NCI-H2227 treated with DMSO at 0.1 percent for 48 hours (cell line): ENCODE measurements at regions not wholly inside any gene's neighbourhood (a gene's known extent, or its start where the extent isn't known, plus 50 kb on each side); places are given as distances from the start of the nearest gene placed in this dataset.
A peak's percentile ranks its signal among the peaks of the same experiment; 100 is the strongest.
"Not testable (repeated sequence)": the region's sequence is repeated elsewhere in the genome, so short reads cannot be mapped to it uniquely, and the experiment has no call there.

Experiments
- DNase-seq: peaks from one replicate; lab custom pipeline; 2025; lab: John Stamatoyannopoulos, UW

DNA sequence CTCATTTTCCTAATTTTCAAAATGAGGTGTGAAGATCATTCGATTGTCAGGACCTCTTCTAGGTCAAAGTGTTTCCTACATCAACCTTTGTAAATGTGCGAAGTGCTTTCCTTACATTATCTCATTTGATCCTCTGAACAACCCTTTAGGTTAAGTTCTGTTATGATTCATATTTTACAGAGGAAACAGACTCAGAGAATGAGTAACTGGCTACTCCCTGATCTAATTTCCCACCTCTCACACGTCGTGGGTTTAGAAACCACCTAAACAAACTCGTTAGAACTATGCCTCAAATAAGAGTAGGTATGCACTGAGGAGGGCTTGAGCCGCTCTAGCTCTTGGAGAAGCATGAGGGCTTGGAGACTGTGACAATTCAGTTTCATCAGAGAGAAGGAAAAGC, 148.6 kb downstream of the CD47 start:
- DNase-seq: no peak

DNA sequence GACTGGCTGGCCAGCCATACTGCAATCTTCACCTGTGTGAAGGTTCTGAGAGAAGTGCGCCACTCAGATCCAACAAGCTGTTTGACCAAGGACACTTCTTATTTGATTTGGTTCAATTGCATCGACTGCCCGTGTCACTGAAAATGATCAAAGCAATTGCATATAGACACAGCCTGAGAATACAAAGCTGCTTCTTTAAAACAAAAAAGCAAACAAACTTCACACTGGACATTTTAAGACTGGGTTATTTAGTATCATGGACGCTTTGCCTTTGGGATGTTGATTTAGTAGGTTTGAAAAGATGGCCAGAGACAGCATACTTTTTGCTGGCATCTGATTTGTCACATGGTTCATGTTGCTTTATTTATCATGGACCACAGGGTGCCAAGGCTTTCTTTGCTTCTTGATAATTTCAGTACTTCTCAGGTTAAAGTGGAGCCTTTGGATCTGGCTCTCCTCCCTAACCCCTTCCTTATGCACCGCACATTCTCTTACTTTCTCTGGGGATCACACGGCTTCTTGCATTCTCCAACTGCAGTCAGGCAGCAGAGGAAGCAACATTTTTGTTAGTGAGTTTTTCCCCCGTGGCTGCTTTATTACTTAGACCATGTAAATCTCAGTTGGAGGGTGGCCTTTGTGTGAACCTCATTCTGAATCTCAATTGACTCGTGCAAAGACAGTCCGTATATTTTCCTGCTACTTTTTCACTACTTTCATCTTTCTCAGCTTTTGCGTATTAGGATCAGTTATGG, 151.0 kb downstream of the CD47 start:
- DNase-seq: no peak

DNA sequence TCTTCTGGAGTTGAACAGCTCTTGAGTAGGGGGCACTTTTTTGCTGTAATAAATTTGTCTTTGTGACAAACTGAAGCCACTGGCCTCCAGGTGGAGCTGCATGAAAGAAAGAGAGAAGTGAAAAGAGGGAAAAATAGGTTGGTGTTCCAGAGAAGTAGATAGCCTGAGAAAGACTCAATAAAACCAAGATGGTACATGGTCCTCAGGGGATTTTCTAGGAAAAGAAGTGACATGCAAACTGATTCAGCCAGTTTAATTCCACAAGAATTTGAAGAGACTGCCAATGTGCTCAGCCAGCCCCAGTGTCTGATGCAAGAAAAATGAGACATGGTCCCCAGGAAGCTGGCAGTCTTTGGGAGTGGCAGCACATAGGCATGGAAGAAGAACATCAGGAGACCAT, 152.7 kb downstream of the CD47 start:
- DNase-seq: no peak

DNA sequence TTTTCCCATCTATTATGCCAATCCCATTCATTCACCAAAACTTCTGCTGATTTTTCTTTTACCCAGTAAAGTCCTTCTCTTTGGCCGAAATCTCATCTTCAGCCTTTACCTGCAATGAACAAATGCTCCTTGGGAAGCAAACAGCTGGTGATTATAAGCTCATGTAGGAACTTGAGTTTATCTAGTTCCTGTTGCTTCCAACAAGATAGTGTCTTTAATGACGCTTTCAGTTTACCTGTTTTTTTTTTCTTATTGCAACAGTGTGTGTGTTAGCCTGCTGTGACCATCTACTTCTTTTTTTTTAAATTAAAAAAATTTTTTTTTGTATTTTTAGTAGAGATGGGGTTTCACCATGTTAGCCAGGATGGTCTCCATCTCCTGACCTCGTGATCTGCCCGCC, 156.0 kb downstream of the CD47 start:
- DNase-seq: no peak

DNA sequence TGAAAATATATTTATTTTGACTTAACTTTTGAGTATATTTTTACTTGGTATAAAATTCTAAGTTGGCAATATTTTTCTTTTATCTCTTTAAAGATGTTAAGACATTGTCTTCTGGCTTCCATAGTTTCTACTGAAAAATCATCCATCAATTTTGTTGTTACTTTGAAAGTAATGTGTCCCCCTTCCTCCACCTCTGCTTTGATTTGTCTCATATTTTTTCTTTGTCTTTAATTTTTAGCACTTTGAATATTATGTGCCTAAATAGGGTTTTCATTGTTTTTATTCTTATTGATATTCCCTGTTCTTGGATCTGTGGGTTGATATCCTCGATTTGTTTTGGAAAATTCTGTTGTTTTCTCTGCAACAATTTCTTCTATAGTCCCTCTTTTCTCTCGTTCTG, 157.4 kb downstream of the CD47 start:
- DNase-seq: no peak

DNA sequence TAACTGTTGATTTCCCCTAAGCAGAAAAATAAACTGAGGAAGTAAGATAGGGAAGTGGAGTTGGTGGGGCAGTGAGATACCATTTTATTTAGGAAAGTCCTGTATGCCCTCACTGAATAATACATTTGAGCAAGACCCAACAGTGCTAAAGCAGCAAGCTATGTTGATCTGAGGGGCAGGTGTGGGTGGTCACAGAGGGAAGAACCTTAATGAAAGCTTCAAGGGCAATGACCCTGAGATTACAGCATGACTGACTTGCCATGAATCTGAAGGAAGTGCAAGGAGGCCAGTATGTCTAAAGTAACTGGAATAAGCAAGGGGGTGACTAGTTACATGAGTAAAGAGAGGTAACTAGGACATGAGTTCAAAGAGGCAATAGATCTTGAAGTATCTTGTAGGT, 159.5 kb downstream of the CD47 start:
- no peak for DNase-seq

DNA sequence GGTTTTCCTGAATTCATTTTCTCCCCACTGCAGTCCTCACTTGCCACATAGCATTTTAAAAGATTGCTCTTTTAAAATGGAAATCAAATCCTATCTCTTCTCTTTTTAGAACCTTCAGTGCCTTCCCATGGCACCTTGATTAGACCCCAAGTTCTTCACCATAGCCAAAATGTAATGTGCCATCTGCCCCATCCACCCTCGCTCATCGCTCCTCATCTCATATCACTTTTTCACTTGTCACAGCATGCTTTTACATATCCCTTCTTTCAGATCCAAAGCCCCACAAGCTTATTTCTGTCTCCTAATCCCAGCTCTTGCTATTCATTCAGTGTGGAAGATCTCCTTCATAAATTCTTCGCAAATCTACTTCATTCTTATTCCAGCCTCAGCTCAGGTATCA, 161.7 kb downstream of the CD47 start:
- DNase-seq: no peak

DNA sequence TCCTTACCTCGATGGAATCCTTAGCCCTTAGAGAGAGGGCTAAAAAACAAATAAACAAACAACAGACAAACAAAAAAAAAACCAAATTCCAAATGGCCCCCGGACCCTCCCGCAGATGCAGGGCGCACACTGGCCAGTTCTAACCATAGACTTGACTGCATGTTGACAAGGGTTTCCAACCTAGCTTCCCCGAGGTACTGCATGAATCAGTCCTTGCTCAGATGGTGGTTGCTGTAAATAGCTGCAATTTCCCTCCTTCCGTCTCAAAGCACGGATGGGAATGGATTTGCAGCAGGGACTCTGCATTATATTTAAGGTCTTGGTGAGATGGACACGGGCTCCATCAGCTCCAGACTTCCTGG, 162.8 kb downstream of the CD47 start:
- DNase-seq: peak; percentile 1

DNA sequence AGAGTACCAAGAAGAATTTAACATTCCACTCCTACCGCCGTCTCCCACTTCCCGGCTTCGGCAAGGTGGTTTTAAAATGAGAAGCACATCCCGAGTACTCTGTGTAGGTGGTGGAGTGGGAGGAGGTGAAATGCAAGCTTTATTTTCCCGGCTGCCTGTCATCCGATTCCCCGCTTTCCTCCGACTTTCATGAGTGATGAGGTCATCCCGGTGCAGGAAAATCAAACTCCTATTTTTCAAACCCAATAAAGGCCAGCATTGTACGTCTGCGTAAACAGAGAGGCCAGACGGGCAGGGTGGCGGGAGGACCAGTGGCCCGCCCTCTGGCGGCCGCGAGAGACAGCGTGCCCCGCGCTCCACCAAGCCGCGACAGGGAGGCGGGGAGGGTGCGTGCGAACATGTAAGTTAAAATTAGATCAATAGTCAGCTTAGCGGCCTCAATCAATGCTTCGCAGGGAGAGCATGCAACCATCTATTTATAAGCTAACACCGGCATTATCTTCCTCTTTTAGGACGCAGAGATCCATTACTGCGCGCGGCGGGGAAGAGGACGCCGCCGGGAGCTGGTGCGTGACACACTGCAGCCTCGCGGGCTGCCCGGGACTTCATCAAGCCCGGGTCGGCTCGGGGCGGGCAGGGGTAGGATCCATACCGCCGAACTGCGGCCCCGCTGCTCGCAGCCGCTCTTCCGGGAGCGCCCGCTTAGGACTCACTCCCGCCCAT, 163.3 kb downstream of the CD47 start:
- peak; percentile 20 for DNase-seq

DNA sequence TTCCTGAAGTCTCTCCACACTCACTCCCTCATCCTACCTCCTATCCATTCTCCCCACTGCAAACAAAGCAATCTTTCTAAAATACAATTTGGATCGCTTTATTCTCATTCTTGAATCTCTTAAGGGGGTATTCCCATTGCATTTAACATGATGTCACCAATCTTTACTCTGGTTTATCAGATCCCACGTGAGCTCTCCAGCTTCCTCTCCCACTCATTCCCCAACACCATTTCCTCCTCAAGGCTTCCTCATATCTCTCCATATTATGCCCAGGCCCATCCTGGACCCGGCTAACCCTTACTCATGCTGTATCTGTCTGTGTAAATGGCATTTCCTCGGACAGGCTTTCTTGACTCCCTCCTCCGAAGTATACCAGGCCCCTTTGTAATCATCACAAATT, 165.0 kb downstream of the CD47 start:
- no peak for DNase-seq

DNA sequence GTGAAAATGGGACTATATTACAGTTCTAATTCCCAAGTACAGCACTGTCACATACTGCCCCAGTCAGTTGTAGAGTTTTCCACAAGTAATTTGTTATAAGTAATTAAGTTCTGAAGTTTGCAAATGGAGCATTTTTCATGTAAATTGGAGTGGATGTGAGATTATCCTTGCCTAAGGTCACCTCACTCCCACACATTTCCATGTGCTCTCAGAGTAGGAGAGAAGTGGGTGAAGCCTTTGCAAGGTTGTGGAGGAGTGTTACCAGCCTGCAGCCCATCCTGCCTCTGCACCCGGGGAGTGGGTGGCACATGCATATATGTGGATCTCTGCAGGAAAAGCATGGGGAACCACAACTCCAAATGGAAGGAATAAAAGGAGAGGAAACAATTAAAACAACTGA, 169.8 kb downstream of the CD47 start:
- no peak for DNase-seq

DNA sequence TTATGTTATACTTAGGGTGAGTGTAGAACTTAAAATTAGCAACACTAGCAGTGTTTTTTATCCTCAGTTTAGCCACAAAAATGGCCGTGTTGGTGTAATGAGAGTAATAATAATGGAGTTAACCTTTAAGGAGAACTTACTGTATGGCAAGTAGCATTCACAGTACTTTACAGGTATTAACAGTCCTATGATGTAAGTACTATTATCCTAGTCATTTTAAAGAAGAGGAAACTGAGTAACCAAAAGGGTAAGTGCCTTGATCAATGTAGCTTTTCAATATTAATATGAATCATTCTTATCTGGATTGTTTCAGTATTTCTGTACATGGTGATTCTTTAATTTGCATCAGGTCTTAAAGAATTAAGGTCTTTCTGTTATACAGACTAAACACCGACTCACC, 170.3 kb downstream of the CD47 start:
- DNase-seq: no peak

DNA sequence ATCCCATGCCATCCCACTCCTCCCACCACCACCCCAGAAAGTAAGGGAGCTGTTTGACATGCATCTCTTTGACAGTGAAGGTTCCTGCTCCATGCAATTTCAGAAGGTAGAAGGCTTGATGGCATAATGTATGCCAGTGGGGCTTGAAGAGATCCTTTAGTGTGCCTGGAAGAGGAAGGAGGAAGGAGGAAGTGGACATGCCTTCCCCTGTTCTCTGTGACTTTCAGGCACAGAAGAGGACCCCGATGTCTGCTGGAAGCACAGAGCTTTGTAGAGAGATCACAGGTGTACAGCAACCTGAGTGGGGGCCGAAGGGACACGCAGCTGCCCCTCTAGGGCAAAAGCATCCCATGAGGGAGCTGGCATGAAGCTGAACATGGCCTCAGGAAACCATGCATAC, 171.6 kb downstream of the CD47 start:
- DNase-seq: no peak

DNA sequence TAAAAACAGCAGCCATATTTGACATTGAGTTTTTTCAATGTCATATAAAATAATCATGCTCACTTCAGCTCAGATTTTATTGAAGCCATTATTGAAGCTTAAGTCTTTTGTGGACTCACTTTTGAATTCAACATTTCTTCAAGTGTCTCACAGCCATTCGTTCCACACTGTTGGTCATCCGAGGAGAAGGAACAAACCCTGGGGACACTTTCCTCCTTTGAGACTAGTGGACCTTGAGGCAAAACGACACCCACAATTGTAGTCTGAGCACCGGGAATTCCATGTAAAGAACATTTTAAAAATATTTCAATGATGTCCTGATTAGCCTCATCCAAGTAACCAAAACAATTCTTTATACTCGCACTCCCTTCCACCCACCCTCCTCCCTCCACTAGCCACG, 174.7 kb downstream of the CD47 start:
- no peak for DNase-seq

DNA sequence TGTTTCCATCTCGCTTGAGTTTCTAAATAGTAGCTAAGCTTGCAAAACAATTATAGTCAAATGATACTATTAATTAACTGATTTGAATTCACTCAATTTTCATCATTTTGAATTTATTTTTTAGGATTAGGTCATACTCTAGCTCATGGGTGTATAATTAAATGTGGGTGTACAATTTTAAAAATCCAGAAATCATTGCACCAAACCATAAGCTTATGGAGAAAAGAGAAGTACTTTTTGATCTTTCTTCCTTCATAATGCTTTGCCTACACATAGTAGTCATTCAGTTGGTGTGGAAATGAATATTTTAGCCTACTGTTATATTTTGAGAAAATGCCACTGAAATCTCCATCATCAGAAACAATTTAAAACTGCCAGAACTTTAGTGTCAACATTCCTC, 175.1 kb downstream of the CD47 start:
- no peak for DNase-seq

DNA sequence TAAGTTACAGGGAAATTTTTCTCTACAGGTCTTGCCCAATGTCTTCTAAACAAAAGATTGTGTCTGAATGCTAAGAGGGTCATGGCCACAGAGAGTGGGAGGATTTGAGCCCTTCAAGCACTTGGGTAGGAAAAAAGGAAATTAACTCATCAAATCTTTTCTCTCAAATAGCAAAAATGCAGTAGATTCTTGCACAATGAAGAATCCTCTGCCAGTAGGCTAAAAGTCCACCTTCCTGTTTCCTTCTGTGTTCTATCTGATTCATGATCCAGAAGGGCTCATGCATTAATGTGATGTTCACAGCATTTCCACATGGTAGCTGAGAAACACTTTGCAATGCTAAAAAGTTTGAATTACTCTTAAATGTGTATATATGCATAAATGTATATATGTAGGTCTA, 177.1 kb downstream of the CD47 start:
- DNase-seq: no peak

DNA sequence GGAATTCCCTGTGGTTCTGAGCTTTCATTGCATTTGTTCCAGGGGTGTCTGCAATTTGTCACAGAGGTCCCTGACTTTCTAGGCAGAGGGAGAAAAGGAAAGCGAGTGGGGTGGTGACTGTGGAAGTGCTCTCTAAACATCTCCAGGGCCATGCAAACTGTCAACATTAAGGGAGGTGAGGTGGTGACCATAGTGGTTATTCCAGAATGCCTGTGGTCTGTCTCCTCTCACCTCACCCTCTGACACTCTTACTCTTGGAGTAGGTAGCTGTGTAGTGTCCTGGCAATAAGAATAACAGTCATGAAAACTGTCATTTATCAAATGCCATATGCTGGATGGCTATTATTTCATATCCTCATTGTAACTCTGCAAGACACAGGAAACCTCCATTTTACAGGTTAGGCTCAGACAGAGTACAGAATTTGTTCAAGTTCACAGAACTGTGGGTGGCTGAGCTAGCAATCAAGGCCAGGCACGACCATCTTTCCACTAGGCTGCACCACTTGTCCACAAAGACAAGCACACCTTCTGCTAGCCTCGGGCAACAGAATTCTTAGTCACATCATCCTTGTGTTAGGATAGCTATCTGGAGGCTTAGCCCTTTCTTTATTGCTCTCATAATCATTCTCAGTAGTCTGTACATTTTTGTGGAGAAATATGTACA, 179.4 kb downstream of the CD47 start:
- no peak for DNase-seq

DNA sequence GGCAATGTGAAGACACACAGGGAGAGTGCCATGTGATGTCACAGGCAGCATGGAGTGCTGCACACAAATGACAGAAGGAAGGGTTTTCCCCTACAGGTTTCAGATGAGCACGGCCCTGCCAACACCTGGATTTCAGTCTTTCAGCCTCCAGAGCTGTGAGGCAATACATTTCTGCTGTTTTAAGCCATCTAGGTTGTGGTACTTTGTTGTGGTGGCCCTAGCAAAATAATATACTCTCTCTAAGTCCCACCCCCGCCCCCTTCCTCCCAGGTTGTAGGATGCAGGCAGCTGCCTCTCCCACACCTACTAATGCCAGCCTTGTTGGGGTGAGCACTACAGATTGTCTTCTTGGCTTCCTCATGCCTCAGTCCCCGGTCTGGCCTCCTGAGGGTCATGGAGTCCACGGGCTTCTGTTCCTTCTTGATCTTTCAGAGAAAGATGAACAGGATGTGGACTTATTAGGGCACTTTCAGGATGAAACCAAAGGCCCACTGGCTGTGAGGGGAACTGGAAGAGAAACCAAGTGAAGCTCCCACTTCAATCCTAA, 180.0 kb downstream of the CD47 start:
- no peak for DNase-seq

DNA sequence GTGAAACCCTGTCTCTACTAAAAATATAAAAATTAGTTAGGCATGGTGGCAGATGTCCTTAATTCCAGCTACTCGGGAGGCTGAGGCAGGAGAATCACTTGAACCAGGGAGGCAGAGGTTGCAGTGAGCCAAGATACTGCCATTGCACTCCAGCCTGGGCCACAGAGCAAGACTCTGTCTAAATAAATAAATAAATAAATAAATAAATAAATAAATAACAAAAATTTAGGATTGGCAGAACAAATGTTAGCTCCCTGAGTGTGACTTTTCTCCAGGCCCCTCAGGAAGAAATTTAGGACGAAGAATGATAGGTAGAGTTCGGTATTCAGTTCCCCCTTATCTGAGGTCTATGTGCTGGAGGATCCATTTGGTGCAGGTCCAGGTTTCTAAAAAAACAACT, 181.2 kb downstream of the CD47 start:
- DNase-seq: not testable (repeated sequence)

DNA sequence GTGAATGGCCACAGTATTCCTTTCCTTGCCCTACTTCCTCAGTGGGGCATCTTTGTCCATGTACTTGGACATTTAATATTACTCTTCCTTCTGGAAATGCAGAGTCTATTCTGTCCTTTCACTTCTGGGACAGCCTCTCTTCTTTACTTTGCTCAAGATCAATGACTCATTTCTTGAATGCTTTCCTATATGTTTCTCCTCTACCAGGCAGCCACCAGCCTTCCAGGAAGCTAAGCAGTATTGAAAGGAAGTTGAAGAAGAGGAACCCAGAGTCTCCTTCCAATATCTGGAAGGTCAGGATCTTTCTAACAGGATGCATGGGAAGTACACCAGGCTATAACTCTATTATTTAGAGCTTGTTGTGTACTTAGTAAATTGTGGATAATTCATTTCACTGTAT, 182.8 kb downstream of the CD47 start:
- no peak for DNase-seq

DNA sequence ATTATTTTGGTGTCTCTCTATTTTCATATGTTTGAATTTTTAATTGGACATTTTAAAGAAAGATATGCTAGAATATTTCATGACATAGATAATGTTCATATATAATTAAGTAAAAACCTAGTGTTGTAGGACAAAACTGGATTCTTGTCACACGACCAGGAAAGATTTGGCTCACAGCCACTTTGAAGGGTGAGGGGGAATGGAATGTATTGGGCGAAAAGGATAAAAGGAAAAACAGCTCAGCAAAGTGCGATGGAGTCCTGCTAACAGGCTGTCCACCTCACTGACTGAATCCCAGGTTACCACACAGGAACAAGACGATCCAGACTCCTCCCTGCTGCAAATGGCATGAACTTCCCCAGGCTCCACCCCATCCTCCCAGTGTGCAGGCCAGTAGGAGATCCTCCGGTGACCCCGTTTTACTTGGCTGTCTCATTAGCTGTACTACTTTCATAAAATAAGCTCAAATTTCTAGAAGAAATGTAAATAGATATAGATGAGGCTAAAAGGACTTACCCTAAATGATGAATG, 186.2 kb downstream of the CD47 start:
- DNase-seq: no peak

DNA sequence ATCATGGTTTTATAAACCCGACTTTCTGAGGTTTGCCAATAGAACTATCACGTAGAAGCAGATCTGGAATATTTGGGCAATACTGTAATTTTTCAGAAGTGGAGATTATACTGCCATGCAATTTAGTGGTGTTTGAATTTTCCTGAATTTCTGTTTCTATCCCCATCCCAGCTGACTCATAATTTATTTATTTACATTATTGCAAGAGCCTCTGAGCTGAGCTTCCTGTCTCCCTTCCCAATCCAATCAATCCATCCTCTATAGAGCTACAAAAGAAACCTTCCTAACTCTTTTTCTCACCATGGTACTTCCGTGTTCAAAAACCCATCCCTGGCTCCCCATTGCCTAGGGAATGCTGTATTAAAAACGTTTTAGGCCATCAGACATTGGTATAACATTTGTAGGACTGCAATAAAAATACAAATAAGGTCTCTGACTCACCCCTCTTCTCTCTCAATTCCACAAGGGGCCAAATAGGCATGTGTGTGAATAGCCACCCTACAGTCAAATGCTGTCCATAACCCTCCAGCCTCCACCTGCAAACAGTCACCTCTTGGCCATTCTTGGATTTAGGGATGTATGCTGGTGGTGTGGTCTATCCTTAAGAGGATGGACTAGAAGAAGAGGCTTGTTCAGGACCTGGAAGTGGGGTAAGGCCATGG, 190.7 kb downstream of the CD47 start:
- no peak for DNase-seq
